Lower leg skin (tissue), 3 donors: ENCODE measurements at regions not wholly inside any gene's neighbourhood (a gene's known extent, or its start where the extent isn't known, plus 50 kb on each side); places are given as distances from the start of the nearest gene placed in this dataset.

Experiments
- CTCF ChIP-seq, 3 donors: fragments of 450-650 bp; IDR thresholded peaks; one replicate each; pipeline ENCODE4 v1.5.1; 2016; ENCODE audit warnings: antibody characterized with exemption in 3 of 3, mild to moderate bottlenecking in 3 of 3, moderate library complexity in 2 of 3
- POLR2A ChIP-seq, 2 donors: fragments of 450-650 bp; IDR thresholded peaks; one replicate each; pipeline ENCODE4 v1.6.1; 2016 to 2017; ENCODE audit warnings: antibody characterized with exemption in 2 of 2, mild to moderate bottlenecking in 1 of 2, moderate library complexity in 1 of 2

DNA sequence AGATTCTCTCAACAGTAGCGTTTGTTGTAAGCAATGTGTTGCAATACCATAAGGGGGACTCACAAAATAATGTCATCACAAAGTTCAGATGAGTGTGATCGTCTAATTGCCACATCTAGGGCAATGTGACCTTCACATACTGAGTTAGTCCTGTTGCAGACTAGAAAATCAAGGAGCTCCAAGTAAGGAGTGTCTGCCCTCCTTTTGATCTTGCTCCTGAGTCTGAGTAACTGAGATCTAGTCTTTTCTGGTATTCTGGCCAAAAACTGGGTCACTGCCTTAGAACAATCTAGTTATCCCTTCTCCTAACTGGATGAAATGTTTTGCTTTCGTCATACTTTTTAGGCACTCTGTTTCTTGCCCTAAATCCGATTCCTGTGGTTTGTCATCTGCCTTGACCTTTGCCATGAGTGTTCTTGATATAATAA, 712.1 kb downstream of the CDH11 start:
- no peak for TF ChIP-seq CTCF (IDR thresholded peaks at IDR 0.05)
- TF ChIP-seq POLR2A (IDR thresholded peaks at IDR 0.05) = no peak
